ENCODE measurements at regions not wholly inside any gene's neighbourhood (a gene's known extent, or its start where the extent isn't known, plus 50 kb on each side); places are given as distances from the start of the nearest gene placed in this dataset.

DNA sequence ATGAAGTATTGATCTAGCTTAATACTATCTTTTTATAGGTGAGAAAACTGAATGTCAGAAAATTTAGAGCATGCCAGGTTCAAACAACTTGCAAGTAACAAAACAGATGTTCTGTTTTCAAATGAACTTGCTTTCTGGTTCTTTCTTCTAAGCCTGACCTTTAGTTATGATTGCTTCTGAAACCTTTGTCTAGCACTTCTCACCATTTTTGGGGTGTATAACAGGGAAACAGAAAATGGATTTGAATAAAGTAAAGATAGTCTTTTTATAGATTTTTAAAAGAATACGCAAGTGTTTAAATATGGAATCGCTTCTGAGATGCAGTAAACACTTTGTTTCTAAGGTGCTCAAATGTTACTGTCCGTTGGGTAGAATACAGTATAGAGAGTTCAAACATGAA is 687.2 kb upstream of the CPEB2 start:
- DNase-seq (ENCODE audit: low read depth, low spot score): no peak
- dilution Hi-C loops (cut with MboI; ENCODE audit: extremely low pct_ligation_motif_present, low sequenced_read_pairs): no loop called here
- Histone ChIP-seq H3K9me1 (ENCODE audit: control insufficient read depth, extremely low read depth, insufficient read depth, low read length) (no peaks in the 10 kb centered on the region), H3K79me2 (ENCODE audit: control insufficient read depth, insufficient read depth, low read length) (no peaks in the 10 kb centered on the region), H3K4me3 (ENCODE audit: control insufficient read depth in 2 of 3, extremely low read depth in 1 of 3, insufficient read depth in 2 of 3, low read depth in 1 of 3, low read length in 3 of 3) (no peak overlapping the region), H3K4me2 (ENCODE audit: control insufficient read depth, extremely low read depth, insufficient read depth, low read depth, low read length) (no peak overlapping the region), H3K4me1 (ENCODE audit: control insufficient read depth, extremely low read depth, insufficient read depth, low read length) (no peaks in the 10 kb centered on the region), H3K27me3 (ENCODE audit: control insufficient read depth, extremely low read depth, insufficient read depth, low read length) (no peaks in the 10 kb centered on the region), H3K9ac (ENCODE audit: control insufficient read depth, extremely low read depth, insufficient read depth, low read length) (no peak overlapping the region), H4K20me1 (ENCODE audit: control insufficient read depth, extremely low read depth, insufficient read depth, low read length) (no peaks in the 10 kb centered on the region), H3K36me3 (ENCODE audit: control insufficient read depth in 2 of 2, extremely low read depth in 1 of 2, insufficient read depth in 2 of 2, low read length in 2 of 2) (no peaks in the 10 kb centered on the region), H2AFZ (ENCODE audit: control insufficient read depth, low read length) (no peak overlapping the region), H3K27ac (ENCODE audit: control insufficient read depth, insufficient read depth, low read length) (no peak overlapping the region), H3K9me3 (ENCODE audit: control insufficient read depth, low read depth, low read length) (no peaks in the 10 kb centered on the region)
- TF ChIP-seq EZH2 (IDR thresholded peaks at IDR 0.05; ENCODE audit: low read length): no peak
- TF ChIP-seq, protein P1, sequence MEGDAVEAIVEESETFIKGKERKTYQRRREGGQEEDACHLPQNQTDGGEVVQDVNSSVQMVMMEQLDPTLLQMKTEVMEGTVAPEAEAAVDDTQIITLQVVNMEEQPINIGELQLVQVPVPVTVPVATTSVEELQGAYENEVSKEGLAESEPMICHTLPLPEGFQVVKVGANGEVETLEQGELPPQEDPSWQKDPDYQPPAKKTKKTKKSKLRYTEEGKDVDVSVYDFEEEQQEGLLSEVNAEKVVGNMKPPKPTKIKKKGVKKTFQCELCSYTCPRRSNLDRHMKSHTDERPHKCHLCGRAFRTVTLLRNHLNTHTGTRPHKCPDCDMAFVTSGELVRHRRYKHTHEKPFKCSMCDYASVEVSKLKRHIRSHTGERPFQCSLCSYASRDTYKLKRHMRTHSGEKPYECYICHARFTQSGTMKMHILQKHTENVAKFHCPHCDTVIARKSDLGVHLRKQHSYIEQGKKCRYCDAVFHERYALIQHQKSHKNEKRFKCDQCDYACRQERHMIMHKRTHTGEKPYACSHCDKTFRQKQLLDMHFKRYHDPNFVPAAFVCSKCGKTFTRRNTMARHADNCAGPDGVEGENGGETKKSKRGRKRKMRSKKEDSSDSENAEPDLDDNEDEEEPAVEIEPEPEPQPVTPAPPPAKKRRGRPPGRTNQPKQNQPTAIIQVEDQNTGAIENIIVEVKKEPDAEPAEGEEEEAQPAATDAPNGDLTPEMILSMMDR (optimal IDR thresholded peaks at IDR 0.05 in 1 of 3, IDR thresholded peaks at IDR 0.05 in 1 of 3, conservative IDR thresholded peaks at IDR 0.05 in 1 of 3; ENCODE audit: extremely low read depth in 1 of 3, insufficient read depth in 2 of 3, low read length in 3 of 3): no peak
- no peak for FAIRE-seq

DNA sequence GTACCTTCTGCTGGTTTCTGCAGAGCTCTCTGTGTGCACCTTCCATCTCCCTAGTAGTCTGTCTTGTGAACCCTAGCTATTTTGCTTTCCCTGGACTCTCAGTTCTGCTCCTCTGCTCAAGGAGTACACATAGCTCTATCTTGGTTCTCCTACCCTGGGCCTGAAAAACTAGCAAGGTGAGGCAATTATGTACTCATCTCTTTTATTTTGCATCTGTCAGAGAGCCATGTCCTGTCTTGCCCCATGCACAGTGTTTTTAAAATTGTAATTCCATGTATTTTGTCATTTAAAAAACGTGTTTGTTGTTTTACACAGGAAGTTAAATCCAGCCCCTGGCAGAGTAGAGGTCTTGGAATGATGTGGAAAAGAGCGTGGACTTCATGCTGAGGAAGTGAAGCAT is 684.9 kb upstream of the CPEB2 start:
- no peaks in the 10 kb centered on the region for H3K36me3 ChIP-seq (ENCODE audit: control insufficient read depth in 2 of 2, extremely low read depth in 1 of 2, insufficient read depth in 2 of 2, low read length in 2 of 2)
- no peaks in the 10 kb centered on the region for H3K9me3 ChIP-seq (ENCODE audit: control insufficient read depth, low read depth, low read length)
- H3K4me2 ChIP-seq (ENCODE audit: control insufficient read depth, extremely low read depth, insufficient read depth, low read depth, low read length): no peak overlapping the region
- no peaks in the 10 kb centered on the region for H4K20me1 ChIP-seq (ENCODE audit: control insufficient read depth, extremely low read depth, insufficient read depth, low read length)
- no peak for TF ChIP-seq EZH2 (IDR thresholded peaks at IDR 0.05; ENCODE audit: low read length)
- TF ChIP-seq, protein P1 (optimal IDR thresholded peaks at IDR 0.05 in 1 of 3, IDR thresholded peaks at IDR 0.05 in 1 of 3, conservative IDR thresholded peaks at IDR 0.05 in 1 of 3; ENCODE audit: extremely low read depth in 1 of 3, insufficient read depth in 2 of 3, low read length in 3 of 3): no peak
- no peak overlapping the region for H3K27ac ChIP-seq (ENCODE audit: control insufficient read depth, insufficient read depth, low read length)
- no peak for DNase-seq (ENCODE audit: low read depth, low spot score)
- no peak for FAIRE-seq
- no peak overlapping the region for H3K4me3 ChIP-seq (ENCODE audit: control insufficient read depth in 2 of 3, extremely low read depth in 1 of 3, insufficient read depth in 2 of 3, low read depth in 1 of 3, low read length in 3 of 3)
- H3K4me1 ChIP-seq (ENCODE audit: control insufficient read depth, extremely low read depth, insufficient read depth, low read length): no peaks in the 10 kb centered on the region
- H3K9me1 ChIP-seq (ENCODE audit: control insufficient read depth, extremely low read depth, insufficient read depth, low read length): no peaks in the 10 kb centered on the region
- dilution Hi-C loops (cut with MboI; ENCODE audit: extremely low pct_ligation_motif_present, low sequenced_read_pairs): no loop called here
- no peaks in the 10 kb centered on the region for H3K79me2 ChIP-seq (ENCODE audit: control insufficient read depth, insufficient read depth, low read length)
- H3K27me3 ChIP-seq (ENCODE audit: control insufficient read depth, extremely low read depth, insufficient read depth, low read length): no peaks in the 10 kb centered on the region
- H3K9ac ChIP-seq (ENCODE audit: control insufficient read depth, extremely low read depth, insufficient read depth, low read length): no peak overlapping the region
- H2AFZ ChIP-seq (ENCODE audit: control insufficient read depth, low read length): no peak overlapping the region
